ENCODE measurements at regions not wholly inside any gene's neighbourhood (a gene's known extent, or its start where the extent isn't known, plus 50 kb on each side); places are given as distances from the start of the nearest gene placed in this dataset.

DNA sequence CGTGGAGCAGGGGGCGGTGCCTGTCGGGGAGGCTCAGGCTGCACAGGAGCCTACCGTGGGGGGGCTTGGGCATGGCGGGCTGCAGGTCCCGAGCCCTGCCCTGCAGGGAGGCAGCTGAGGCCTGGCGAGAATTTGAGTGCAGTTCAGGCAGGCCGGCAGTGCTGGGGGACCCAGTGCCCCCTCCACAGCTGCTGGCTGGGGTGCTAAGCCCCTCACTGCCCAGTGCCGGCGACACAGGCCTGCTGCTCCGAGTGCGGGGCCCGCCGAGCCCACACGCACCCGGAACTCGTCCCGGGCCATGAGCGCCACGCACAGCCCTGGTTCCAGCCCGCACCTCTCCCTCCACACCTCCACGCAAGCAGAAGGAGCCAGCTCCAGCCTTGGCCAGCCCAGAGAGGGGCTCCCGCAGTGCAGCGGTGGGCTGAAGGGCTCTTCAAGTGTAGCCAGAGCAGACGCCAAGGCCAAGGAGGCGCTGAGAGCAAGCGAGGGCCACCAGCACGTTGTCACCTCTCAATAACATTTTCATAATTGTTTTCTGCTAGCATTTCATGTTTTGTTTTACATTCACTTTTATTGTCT, 1378.9 kb upstream of the CELF4 start:
- H3K4me1 ChIP-seq: no peaks in the 10 kb centered on the region
- H3K36me3 ChIP-seq: no peaks in the 10 kb centered on the region
- H3K27ac ChIP-seq: no peak overlapping the region
- no peaks in the 10 kb centered on the region for H3K27me3 ChIP-seq
- intact Hi-C loops (cut with DNase I; ENCODE audit: low total_unique reads): no loop called here
- H3K9me3 ChIP-seq: peaks cover 6 to 8% of the 10 kb centered on the region in 2 donors
- no peak overlapping the region for H3K4me3 ChIP-seq
- no peak for TF ChIP-seq POLR2AphosphoS5 (IDR thresholded peaks at IDR 0.05)
- TF ChIP-seq, protein P1, sequence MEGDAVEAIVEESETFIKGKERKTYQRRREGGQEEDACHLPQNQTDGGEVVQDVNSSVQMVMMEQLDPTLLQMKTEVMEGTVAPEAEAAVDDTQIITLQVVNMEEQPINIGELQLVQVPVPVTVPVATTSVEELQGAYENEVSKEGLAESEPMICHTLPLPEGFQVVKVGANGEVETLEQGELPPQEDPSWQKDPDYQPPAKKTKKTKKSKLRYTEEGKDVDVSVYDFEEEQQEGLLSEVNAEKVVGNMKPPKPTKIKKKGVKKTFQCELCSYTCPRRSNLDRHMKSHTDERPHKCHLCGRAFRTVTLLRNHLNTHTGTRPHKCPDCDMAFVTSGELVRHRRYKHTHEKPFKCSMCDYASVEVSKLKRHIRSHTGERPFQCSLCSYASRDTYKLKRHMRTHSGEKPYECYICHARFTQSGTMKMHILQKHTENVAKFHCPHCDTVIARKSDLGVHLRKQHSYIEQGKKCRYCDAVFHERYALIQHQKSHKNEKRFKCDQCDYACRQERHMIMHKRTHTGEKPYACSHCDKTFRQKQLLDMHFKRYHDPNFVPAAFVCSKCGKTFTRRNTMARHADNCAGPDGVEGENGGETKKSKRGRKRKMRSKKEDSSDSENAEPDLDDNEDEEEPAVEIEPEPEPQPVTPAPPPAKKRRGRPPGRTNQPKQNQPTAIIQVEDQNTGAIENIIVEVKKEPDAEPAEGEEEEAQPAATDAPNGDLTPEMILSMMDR (IDR thresholded peaks at IDR 0.05): no peak
- TF ChIP-seq POLR2A (IDR thresholded peaks at IDR 0.05): no peak
- no peak for DNase-seq (ENCODE audit: low spot score in 2 of 2)

DNA sequence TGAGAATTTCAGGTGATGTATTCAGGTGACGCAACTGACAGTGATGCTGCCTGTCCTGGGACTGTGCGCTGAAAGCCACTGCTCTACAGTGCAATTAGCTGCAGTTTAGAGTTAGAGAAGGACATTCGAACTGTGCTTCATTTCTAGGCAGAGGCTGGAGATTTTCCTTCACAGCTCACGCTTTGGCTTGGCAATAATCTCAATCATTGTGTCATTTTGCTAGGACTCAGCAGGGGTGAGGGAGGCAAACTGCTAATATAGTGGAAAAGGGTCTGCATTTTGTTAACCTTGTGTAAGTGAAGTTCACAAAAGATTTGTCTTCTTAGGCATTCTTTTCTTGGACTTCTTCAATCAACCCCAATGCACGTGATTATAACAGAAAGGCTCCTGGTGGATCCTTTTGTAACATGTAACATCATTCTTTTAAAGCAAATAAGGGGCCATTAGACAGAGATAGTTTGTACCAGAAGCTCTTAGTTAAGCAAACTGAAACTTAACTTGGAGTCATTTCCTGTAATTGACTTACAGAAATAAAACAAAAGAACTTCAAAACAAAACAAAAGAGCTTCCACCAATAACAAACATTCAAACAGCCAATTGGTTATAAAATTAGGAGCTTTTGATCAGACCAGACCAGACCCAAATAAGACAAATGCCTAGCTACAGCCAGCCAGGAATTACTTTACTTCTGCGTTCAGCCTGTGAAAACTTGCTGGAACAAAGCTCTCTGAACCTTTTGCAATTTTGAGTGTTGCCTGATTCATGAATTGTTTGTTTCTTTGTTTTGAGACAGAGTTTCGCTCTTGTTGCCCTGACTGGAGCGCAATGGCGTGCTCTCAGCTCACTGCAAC, 1376.3 kb upstream of the CELF4 start:
- Histone ChIP-seq H3K36me3 (no peaks in the 10 kb centered on the region), H3K4me1 (no peaks in the 10 kb centered on the region), H3K27me3 (no peaks in the 10 kb centered on the region), H3K9me3 (peaks cover 6 to 8% of the 10 kb centered on the region in 2 donors), H3K27ac (no peak overlapping the region), H3K4me3 (no peak overlapping the region)
- no peak for TF ChIP-seq POLR2A (IDR thresholded peaks at IDR 0.05)
- no peak for TF ChIP-seq POLR2AphosphoS5 (IDR thresholded peaks at IDR 0.05)
- TF ChIP-seq, protein P1 (IDR thresholded peaks at IDR 0.05): no peak
- no peak for DNase-seq (ENCODE audit: low spot score in 2 of 2)
- intact Hi-C loops (cut with DNase I; ENCODE audit: low total_unique reads): no loop called here

DNA sequence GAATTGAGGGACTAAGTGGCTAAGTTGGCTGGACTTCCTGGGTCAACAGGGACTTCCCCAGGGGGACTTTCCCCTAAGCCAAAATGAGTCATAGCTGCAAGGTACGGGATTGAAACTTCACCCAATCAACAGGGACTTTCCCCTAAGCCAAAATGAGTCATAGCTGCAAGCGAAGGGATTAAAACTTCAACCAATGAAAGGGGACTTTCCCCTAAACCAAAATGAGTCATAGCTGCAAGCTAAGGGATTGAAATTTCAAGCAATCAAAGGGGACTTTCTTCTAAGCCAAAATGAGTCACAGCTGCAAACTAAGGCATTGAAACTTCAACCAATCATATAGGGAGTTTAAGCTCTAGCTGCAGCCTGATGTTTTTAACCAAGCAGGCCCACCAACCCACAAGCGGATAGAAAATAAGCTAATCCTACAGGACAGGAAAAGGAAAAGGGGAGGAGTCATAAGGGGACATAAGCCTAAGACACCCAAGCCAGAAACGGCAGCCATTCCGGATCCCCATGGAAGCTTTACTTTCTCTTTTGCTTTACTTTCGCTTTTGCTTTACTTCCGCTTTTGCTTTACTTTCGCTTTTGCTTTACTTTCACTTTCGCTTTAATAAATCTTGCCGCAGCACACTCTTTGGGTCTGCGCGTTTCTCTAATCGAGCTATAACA, 1375.4 kb upstream of the CELF4 start:
- H3K4me1 ChIP-seq: no peaks in the 10 kb centered on the region
- H3K36me3 ChIP-seq: no peaks in the 10 kb centered on the region
- no peaks in the 10 kb centered on the region for H3K27me3 ChIP-seq
- H3K4me3 ChIP-seq: no peak overlapping the region
- TF ChIP-seq, protein P1 (IDR thresholded peaks at IDR 0.05): no peak
- TF ChIP-seq POLR2AphosphoS5 (IDR thresholded peaks at IDR 0.05) (no peak), POLR2A (IDR thresholded peaks at IDR 0.05) (no peak)
- no peak overlapping the region for H3K27ac ChIP-seq
- DNase-seq (ENCODE audit: low spot score in 2 of 2): no peak
- peaks cover 6 to 8% of the 10 kb centered on the region in 2 donors for H3K9me3 ChIP-seq
- intact Hi-C loops (cut with DNase I; ENCODE audit: low total_unique reads): no loop called here

DNA sequence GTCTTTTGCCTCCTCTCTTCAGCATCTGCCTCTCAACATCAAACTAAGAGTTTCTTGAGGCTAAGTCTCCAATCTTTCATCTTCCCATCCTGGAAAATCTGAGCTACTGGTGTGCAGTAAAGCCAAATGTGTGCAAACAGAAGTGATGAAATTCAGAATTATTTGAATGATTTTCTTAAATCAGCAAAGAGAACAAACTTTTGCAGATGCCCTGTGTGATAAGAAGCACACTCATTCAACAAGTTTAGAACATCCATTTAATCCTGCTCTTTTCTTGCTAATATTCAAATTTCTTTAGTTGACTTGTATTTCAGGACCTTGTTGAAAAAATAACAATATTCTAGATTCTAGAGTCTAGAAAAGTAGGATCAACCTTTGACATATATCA, 1374.9 kb upstream of the CELF4 start:
- intact Hi-C loops (cut with DNase I; ENCODE audit: low total_unique reads): no loop called here
- H3K9me3 ChIP-seq: peaks cover 6 to 8% of the 10 kb centered on the region in 2 donors
- TF ChIP-seq POLR2AphosphoS5 (IDR thresholded peaks at IDR 0.05) (no peak), POLR2A (IDR thresholded peaks at IDR 0.05) (no peak)
- TF ChIP-seq, protein P1 (IDR thresholded peaks at IDR 0.05): no peak
- H3K27ac ChIP-seq: no peak overlapping the region
- no peaks in the 10 kb centered on the region for H3K36me3 ChIP-seq
- no peaks in the 10 kb centered on the region for H3K4me1 ChIP-seq
- DNase-seq (ENCODE audit: low spot score in 2 of 2): no peak
- no peaks in the 10 kb centered on the region for H3K27me3 ChIP-seq
- H3K4me3 ChIP-seq: no peak overlapping the region
